ENCODE measurements at regions not wholly inside any gene's neighbourhood (a gene's known extent, or its start where the extent isn't known, plus 50 kb on each side); places are given as distances from the start of the nearest gene placed in this dataset.

DNA sequence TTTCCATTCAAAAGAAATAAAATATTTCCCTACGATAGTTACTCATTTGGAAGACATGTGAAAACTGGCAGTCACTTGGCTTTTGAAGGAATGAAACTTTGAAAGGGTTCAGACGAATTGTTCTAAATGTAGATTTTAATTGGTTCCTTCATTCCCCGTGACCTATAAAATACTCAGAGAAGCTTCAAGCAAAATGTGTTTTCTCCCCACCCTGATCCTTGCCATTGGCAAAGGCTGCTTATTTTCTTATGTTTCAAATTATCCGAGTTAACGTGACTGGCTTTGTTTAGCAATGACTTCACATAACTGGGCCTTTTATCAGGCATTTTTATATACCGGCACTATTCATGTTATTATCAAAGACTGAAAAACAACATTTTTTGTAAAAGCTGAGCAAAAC lies 204.1 kb upstream of the NEIL3 start:
- no peak for TF ChIP-seq EZH2phosphoT487 (IDR thresholded peaks at IDR 0.05; ENCODE audit: low read depth)
- TF ChIP-seq, protein P1, sequence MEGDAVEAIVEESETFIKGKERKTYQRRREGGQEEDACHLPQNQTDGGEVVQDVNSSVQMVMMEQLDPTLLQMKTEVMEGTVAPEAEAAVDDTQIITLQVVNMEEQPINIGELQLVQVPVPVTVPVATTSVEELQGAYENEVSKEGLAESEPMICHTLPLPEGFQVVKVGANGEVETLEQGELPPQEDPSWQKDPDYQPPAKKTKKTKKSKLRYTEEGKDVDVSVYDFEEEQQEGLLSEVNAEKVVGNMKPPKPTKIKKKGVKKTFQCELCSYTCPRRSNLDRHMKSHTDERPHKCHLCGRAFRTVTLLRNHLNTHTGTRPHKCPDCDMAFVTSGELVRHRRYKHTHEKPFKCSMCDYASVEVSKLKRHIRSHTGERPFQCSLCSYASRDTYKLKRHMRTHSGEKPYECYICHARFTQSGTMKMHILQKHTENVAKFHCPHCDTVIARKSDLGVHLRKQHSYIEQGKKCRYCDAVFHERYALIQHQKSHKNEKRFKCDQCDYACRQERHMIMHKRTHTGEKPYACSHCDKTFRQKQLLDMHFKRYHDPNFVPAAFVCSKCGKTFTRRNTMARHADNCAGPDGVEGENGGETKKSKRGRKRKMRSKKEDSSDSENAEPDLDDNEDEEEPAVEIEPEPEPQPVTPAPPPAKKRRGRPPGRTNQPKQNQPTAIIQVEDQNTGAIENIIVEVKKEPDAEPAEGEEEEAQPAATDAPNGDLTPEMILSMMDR (IDR thresholded peaks at IDR 0.05; ENCODE audit: low read depth, low read length): no peak
